Glomerular visceral epithelial cell (primary cell): ENCODE measurements at regions not wholly inside any gene's neighbourhood (a gene's known extent, or its start where the extent isn't known, plus 50 kb on each side); places are given as distances from the start of the nearest gene placed in this dataset.

ENCODE experiments used
- DNase-seq: peaks from one replicate; pipeline ENCODE4 v3.0.0-alpha.2; 2016; ENCODE audit errors: extremely low spot score

- DNase-seq = no peak
These were observed 64.6 kb upstream of the KLF9 start for GRCh38 chr9:70478963-70479641.

GRCh38 chr9:70477907-70478480, 63.5 kb upstream of the KLF9 start:
- DNase-seq = no peak

- DNase-seq = peak; percentile 64
These were observed 62.8 kb upstream of the KLF9 start for GRCh38 chr9:70477146-70477745.

GRCh38 chr9:70475211-70475610, 60.8 kb upstream of the KLF9 start:
- no peak for DNase-seq

- no peak for DNase-seq
These were observed 60.0 kb upstream of the KLF9 start for GRCh38 chr9:70474413-70474812.

- no peak for DNase-seq
These were observed 58.1 kb upstream of the KLF9 start for GRCh38 chr9:70472268-70473249.

- no peak for DNase-seq
These were observed 55.9 kb upstream of the KLF9 start for GRCh38 chr9:70470050-70471015.

GRCh38 chr9:70468291-70468690, 53.8 kb upstream of the KLF9 start:
- no peak for DNase-seq

- peak; percentile 59 for DNase-seq
These were observed 52.6 kb upstream of the KLF9 start for GRCh38 chr9:70466976-70467561.

- DNase-seq = no peak
These were observed 51.4 kb upstream of the KLF9 start for GRCh38 chr9:70465904-70466303.

- DNase-seq = no peak
These were observed 50.9 kb upstream of the KLF9 start for GRCh38 chr9:70465398-70465797.
